ENCODE measurements at regions not wholly inside any gene's neighbourhood (a gene's known extent, or its start where the extent isn't known, plus 50 kb on each side); places are given as distances from the start of the nearest gene placed in this dataset.
"Not testable (repeated sequence)": the region's sequence is repeated elsewhere in the genome, so short reads cannot be mapped to it uniquely, and the experiment has no call there.

DNA sequence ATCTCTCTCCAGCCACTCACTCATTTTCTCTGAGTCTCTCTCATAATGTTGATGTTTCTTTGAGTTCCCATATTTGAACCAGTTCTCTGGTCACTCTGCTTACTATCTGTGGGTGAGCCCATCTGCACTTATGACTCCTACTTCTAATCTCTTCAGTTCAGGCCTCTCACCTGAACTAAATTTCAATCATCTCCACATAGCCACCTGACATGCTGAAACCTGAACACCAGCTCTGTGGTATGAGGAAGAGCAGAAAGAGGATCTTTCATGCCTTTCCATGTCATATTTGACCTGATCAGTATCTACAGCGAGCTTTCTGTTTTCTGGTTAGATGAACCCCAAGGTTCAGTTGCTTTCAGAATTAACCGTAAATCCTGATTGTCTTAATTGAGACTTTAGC, 122.2 kb upstream of the ESX1 start:
- no peak for DNase-seq (ENCODE audit: low spot score)

DNA sequence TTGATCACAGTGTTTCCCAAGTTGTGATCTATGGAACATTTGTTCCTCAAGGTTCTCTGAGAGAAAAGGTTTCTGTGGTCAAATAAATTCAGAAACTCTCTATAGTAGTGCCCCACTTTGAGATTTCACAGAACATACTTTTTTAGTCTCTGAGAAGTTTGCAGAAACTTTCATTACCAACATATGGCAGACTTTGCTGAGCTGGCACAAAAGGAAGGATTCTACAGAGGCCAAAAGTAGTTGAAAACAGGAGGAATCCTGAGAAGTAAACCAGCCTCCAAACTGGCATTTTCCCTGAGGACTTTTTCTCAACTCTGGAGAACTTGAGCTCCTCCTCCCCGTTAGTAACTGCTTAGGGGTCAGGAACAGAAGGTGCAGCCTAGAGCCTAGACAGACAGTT, 117.8 kb upstream of the ESX1 start:
- DNase-seq (ENCODE audit: low spot score): no peak

DNA sequence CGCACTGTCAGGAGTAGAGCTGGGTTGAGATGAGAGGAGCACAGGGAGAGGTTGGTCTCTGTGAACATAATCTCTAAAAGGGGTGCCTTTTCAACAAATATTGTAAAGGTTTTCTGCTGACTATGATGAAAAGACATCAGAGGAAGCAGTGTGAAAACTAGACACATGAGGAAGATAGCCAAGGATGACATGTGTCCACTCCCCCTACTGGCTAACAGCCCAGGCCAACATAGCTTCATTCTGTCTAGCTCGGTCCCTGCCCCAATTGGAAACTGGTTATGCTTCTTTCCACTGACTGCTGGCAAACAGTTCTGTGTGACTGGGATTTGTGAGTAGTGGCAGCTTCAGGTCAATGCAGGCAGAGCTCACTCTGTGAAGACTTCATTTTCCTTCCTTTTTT, 115.4 kb upstream of the ESX1 start:
- DNase-seq (ENCODE audit: low spot score): no peak

DNA sequence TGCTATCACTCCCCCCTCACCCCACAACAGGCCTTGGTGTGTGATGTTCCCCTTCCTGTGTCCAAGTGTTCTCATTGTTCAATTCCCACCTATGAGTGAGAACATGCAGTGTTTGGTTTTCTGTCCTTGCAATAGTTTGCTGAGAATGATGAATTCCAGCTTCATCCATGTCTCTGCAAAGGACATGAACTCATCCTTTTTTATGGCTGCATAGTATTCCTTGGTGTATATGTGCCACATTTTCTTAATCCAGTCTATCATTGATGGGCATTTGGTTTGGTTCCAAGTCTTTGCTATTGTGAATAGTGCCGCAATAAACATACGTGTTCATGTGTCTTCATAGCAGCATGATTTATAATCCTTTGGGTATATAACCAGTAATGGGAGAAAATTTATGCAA, 106.0 kb upstream of the ESX1 start:
- not testable (repeated sequence) for DNase-seq (ENCODE audit: low spot score)

DNA sequence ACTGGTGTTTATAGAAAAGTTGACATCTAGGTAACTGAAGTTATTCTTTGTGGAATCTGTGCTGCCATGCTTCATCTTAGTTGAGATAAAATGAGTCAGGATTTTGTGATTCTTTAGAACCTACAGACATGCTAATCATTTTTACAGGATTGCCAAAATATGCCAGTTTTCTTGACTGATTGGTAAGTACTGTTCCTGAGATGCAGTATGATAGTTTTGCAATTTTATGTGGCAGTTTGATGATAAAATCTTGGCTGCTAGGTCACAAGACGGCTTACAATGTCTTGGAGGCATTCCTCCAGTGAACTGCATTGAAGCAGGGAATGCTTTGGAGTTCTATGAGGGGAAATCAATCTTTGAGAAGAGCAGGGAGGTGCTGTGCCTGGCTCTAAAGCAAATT, 104.4 kb upstream of the ESX1 start:
- no peak for DNase-seq (ENCODE audit: low spot score)

DNA sequence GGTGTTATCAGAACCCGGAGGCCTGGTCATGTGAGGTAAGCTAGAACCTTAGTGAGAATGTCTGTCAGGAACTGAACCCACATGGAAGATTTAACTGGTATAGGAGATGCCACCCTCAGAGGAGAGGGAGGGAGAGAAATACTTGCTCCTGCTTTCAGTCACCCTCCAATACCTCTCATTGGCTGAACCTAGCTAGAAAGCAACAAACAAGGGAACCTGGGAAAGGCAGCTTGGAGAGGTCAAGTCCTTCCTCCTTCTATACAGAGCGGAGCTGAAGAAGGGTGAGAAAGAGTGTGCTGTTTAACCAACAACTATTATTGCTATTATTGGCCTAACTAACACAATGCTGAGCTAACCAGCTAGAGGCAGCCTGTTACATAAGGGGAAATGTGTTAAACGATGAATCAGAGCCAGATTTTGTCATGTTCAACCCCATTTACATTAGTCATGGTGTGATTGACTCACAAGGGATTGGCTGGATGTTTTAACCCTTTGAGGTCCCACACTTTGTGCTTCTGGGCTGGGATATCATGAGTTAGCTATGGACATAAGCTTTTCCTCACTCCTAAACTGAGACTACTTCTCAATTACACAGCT, 96.5 kb upstream of the ESX1 start:
- DNase-seq (ENCODE audit: low spot score): peak; percentile 44

DNA sequence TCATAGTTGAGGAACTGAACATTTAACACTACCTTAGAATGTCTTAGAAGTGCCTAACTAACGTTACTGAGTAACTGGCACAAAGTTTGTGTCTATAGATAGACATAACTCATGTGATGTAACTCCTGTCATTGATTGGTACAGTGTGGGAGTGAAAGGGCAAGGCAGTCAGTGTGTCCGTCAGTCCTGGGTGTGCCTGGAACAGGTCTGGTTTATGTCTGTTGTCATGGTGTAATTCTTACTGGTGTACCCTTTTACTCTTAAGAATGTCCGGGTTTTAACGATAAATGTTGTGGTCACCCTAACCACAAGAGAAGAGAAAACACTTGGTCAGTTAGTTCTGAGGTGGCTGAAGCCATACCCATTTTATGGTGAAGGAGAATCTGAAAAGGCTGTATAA, 93.1 kb upstream of the ESX1 start:
- no peak for DNase-seq (ENCODE audit: low spot score)

DNA sequence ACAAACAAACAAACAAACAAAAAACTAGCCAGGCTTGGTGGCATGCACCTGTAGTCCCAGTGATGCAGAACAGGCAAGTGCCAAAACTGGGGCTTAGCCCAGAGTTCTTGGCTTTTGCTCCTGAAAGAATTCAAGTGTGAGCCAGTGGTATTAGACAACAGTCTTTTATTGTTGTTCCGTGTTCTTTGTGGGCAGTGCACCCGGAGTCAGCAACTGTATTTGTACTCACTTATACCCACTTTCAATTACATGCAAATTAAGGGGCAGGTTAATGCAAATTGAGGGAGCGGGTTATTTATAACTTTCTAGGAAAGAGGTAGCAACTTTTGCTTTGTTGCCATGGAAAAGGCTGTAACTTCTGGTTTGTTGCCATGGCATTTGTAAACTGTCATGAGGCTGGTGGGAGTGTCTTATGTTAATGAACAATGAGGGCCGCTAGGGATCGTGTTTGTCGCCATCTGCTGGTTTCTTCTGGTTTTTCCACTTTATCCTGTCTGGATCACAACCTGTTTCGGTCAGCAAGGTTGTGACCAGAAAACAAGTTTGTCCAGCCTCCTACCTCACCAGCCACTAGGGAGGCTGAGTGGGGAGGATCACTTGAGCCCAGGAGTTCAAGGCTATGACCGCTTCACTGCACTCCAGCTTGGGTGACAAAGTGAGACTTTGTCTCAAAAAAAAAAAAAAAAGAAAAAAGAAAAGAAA, 88.8 kb upstream of the ESX1 start:
- DNase-seq (ENCODE audit: low spot score): peak; percentile 37

DNA sequence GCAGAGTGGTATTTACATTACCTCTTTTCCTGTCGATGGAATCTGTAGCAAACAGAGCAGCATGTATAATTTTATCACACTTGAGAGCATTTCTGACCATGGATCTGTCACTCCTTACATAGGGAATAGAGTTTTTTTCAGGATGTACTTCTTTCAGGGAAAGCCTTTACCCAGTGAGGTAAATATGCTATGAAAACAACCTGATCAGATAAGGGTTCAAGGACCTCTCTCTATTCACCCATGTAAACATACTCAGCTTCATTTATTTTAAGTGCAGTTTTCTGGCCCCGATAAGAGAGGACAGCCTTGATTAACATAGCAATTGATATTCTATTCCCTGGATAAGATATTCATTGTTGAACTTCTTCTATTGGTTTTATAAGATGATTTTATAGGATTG, 87.3 kb upstream of the ESX1 start:
- DNase-seq (ENCODE audit: low spot score): no peak

DNA sequence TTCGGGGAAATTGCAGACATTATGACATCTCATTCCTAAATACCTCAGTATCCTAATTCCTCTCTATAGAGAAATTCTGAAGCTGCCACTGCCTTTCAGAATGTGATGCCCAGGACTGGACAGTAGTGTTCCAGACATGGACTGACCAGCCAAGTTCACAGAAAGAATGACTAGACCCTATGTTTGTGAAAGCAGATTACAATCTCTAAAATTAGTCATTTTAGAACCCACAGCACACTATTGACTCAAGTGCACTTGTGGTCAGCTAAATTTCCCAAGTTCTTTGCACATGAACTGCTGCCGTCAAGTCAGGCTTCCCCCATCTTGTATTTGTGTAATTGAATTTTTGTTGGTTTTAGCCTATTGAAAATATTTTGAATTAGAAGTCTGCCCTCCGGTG, 81.0 kb upstream of the ESX1 start:
- peak; percentile 34 for DNase-seq (ENCODE audit: low spot score)

DNA sequence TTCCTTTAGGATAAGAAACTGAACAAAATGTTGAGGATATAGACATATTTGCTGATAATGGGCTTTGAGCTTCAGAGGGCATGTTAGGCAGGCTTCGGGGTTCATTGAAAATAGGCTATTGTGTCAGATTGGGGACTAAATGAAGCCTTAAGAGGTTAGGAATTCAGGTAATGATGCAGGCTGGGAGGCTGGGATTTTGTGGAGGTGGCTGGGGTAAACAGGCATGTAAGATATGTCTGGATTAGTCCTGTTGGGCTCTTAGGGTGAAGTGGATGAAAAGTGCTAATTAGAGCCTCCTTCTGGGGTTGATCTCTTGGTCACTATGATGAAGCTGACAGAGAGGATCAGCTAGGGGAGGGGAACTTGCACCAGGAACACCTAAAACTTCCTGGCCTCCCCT, 80.2 kb upstream of the ESX1 start:
- no peak for DNase-seq (ENCODE audit: low spot score)

DNA sequence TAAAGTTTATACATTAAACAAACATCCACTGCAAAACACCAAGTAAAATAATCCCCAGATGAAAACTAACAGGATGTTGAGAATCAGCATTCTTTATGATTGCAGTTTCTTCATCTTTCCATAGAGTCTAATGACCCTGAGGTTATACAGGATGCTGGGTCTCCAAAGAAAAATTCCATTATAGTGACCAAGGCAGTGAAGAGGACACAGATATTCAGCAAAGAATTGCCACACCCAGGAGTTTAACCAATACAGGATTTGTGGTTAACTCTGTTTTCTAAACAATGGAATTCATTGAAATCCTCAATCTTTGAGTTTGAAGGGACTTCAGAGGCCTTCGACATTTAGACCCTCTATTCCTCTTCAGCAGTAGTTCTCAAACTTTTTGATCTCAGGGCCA, 76.2 kb upstream of the ESX1 start:
- DNase-seq (ENCODE audit: low spot score): peak; percentile 27

DNA sequence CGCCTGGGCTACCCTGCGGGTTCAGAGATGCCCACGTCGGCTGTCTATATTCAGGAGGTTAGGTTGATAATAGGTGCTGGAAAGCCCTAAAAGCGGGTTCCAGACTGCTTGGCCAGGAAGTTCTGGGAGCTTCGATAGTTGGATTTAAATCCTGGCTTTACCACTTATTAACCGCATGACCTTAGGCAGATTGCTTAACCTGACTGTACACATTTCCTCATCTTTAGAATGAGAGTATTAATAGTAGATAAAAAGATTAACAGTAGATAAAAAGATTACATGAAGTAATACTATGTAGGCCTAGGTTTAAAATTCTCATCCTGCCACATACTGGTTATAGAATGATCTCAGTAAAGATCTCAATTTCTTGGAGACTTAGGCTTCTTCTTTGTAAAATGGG, 75.0 kb upstream of the ESX1 start:
- no peak for DNase-seq (ENCODE audit: low spot score)

DNA sequence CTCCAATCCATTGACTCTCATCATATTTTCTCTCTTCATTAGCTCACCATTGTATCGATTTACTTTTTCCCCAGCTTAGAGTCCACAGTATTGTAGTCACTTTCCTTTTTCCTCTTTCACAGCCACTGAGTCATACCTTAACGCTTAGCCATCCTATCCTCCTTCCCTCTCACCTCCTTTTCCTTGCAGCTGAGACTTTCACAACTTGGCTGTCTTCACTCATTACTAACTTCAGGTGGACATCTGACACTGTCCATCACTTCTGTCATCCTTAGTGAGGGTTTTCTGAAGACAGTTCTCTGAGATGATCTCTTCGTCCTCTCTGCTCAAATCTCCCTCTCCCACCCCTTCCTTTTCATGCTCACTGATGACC, 70.5 kb upstream of the ESX1 start:
- DNase-seq (ENCODE audit: low spot score): no peak

DNA sequence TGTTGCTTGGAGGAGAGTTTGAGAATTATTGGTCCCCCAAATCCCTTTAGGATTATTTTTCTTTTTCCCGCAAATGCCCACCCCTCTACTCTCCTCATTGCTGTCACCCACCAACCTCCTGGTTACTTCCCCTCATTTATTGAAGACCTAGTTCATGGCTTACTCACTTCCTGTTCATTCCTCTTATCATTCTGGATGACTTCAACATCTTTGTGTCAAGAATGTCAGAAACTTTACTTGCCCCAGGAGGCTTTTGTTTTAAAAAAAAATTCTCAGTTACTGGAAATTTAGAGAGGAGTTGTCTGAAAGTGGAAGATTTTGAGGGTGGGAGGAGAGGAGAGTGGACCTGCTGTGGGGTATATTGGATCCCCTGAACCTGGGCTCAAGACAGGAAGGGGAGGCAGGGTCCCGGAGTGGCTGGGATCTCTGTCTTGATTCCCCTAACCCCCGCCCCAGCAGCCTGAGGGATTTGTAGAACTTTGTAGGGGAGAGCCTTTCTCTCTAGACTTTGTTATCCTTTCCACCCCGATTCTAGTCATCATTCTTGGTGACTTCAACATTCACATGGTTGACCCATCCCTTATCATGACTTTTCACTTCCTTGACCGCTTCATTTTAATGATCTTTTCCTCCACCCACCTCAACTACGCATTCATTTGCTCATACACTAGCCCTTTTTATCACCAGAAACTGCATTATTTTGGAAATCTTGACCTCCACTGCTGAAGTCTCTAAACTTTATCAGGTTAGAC, 69.9 kb upstream of the ESX1 start:
- no peak for DNase-seq (ENCODE audit: low spot score)

DNA sequence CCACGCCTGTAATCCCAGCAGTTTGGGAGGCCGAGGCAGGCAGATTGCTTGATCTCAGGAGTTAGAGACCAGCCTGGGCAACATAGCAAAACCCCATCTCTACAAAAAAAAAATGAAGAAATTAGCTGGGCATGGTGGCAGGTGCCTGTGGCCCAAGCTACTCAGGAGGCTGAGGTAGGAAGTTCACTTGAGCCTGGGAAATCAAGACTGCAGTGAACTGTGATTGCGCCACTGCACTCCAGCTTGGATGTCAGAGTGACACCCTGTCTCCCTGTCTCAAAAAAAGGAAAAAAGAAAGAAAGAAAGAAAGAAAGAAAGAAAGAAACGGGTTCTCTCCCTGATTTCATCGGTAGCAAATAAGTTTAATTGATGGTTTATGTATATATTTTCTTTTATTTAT, 64.6 kb upstream of the ESX1 start:
- DNase-seq (ENCODE audit: low spot score): no peak

DNA sequence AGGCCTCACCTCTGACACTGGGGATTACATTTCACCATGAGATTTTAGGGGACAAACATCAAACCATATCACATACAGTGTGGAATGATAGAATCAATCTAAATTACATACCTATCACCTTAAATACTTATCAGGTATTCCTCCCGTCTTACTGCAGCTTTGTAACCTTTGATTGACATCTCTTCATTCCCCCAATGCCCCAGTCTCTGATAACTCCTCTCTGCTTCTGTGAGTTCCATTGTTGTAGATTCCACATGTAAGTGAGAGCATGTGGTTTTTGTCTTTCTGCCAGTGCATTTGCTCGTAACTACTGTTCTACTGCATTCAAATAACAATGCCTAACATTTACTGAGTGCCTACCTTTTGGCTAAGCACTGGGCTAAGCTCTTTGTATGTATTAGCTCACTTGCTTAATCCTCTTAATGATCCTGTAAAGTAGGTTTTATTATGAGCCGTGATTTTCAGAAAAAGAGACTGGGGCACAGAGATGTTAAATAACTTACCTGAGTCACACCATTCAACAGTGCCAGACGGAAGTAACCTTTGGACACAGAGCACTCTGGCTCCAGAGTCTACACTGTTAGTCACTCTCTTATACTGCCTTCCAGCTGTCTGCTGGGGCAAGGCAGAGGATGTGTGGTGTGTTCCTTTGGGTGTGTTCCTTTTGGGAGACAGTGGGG, 63.7 kb upstream of the ESX1 start:
- DNase-seq (ENCODE audit: low spot score): no peak

DNA sequence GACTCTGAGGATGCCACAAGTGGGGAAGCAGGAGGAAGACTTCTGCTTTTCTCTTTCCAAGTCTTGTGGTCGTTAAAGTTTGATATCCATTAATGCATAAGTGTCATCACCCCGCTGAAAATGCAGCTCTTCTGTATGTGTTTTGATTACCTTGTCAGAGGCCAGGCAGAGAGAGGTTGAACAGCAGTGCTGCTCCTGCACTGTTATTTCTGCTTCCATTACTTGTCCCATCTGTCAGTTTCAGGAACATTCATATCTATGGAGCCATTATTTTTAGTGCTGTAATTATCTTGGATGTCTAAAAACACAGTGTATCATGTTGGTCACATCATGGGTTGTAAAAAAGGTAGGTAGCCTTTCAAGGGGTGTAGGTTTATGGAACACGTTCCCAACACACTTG, 62.0 kb upstream of the ESX1 start:
- DNase-seq (ENCODE audit: low spot score): no peak

DNA sequence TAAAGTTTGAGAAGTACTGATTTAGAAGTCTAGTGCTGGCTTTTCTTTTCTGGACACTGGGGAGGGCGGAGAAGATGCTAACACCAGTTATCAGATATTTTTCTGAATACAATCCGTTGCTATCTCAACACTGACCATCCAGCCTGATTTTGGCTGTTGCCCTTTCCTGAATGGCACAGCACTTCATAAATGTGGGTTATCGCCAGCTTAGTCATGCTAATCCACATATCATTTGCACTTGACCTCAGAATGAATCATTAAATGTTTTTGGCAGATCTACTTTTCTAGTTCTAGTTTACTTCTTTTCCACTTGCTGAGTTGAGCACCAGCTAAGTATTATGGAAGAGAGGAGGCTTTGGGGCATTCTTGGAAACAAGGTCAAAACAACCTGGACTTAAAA, 60.8 kb upstream of the ESX1 start:
- peak; percentile 11 for DNase-seq (ENCODE audit: low spot score)

DNA sequence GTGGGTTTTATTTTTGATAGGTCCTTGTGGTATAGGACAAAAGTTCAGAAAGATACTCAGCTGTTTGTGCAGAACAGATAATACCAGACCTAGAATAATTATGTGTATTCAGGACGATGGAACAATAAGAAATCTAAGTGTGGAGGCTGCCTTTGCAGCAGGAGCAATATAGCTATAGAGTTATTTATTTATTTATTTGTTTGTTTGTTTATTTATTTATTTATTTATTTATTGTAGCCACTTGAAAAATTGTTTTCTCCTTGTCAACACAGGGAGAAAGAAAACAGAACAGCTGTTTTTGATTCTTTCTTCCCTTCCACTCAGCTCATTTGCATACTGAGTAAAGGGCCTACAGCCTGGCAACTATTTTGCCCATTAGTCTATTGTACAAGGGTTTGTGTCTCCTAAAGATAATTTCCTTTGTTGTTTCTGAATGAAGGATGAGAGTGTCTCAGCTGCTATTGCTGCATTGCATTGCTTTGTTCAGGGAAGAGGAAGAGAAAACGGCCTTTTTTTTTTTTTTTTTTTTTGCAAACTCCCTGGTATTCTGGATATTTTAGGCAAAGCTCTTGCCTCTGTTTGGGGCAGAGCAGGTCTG, 56.0 kb upstream of the ESX1 start:
- no peak for DNase-seq (ENCODE audit: low spot score)

DNA sequence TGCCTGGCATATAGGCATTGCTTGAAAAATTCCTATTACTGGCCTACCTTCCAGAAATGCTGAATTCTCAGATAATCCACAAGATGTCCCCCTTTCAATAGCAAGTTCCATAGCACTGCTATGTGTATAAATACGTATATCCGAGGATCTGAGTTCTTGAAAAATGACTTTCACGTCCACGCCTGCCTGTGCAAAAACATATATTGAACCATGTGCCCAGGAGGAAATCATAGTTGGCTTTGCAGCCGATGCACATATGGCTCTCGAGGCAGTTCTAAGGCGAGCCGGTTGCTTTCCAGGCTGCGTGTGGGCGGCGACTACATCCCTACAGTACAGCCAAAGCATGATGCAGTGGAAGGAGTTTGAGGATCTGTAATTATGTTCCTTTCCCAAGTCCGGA, 55.4 kb upstream of the ESX1 start:
- DNase-seq (ENCODE audit: low spot score): no peak

DNA sequence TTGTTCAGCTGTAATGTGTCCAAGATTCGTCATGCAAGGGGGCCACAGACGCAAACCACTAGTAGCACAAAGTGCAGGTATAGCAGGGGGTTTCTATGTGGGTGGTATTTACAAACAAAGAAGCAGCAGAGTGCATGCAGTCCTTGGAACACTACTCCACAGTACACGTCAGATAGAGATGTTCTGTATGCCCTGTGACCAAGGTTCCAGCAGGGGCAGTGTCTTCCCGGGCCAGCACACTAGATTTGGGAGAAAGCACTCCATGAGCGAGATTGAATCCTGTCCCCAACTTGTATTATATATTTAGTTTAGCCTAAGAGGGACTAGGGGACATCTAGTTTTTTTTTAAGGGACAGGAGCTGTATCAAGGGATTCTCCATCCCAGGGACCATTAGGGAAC, 54.4 kb upstream of the ESX1 start:
- DNase-seq (ENCODE audit: low spot score): no peak

DNA sequence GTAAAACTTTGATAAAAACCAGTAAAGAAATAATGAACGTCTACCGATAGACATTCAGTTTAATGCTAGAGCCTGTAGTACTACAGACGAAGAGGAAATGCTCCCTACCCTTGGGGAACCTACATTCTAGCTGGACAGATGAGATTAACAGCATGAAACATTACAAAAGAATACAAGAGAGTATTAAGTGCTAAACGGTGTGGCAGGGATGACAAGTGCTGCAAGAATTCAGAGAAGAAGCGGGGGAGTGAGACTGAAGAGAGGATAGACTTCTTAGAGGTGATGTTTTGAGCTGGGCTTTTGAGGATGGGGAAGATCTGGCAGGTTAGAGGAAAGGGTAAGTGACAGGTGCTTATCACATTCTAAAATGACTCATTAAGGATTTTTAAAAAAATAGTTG, 52.6 kb upstream of the ESX1 start:
- DNase-seq (ENCODE audit: low spot score): no peak
